Stomach (tissue), 8 donors: ENCODE measurements at regions not wholly inside any gene's neighbourhood (a gene's known extent, or its start where the extent isn't known, plus 50 kb on each side); places are given as distances from the start of the nearest gene placed in this dataset.
"Not testable (repeated sequence)": the region's sequence is repeated elsewhere in the genome, so short reads cannot be mapped to it uniquely, and the experiment has no call there.

Experiments
- DNase-seq, 2 donors: peaks; one replicate each; pipeline versions ENCODE4 v3.0.0 to v3.0.0-alpha.2; 2013 to 2019
- H3K27ac ChIP-seq, 5 donors: fragments of 200-600 bp in 4 of 5; sonication (generic) in 4 of 5; one replicate each; pipeline ENCODE4 v1.5.1; 2013 to 2019; ENCODE audit warnings: mild to moderate bottlenecking in 1 of 5, moderate library complexity in 1 of 5
- H3K27me3 ChIP-seq, 3 donors: fragments of 200-600 bp; sonication (generic); one replicate each; pipeline ENCODE4 v1.5.1; 2017 to 2019; ENCODE audit warnings: mixed run types in 1 of 3
- H3K36me3 ChIP-seq, 4 donors: fragments of 200-600 bp; sonication (generic); 1 replicate in 3 of 4; 2 replicates in 1 of 4; pipeline ENCODE4 v1.5.1; 2016 to 2019
- H3K4me1 ChIP-seq, 4 donors: fragments of 200-600 bp; sonication (generic); one replicate each; pipeline ENCODE4 v1.5.1; 2016 to 2019
- H3K4me3 ChIP-seq, 4 donors: fragments of 200-600 bp; sonication (generic) in 3 of 4; one replicate each; pipeline ENCODE4 v1.5.1; 2016 to 2019; ENCODE audit warnings: mild to moderate bottlenecking in 1 of 4
- H3K9me3 ChIP-seq, 4 donors: fragments of 200-600 bp; sonication (generic); one replicate each; pipeline ENCODE4 v1.5.1; 2016 to 2019
- EP300 ChIP-seq: sonication (generic); formaldehyde crosslinking; IDR thresholded peaks from one replicate; pipeline ENCODE4 v1.6.1; 2017; ENCODE audit warnings: antibody characterized with exemption
- POLR2A ChIP-seq, 4 donors: fragments of 450-650 bp; IDR thresholded peaks; one replicate each; pipeline ENCODE4 v1.6.1; 2016; ENCODE audit warnings: antibody characterized with exemption in 4 of 4, control low read depth in 2 of 4, mild to moderate bottlenecking in 1 of 4, moderate library complexity in 1 of 4
- POLR2AphosphoS5 ChIP-seq, 3 donors: sonication (generic); formaldehyde crosslinking; IDR thresholded peaks; one replicate each; pipeline ENCODE4 v1.6.1; 2016; ENCODE audit warnings: antibody characterized with exemption in 3 of 3
- WGBS, 5 donors: extraction: QIAGEN DNeasy Blood & Tissue Kit in 3 of 5; methylation state at CpG; one replicate each; pipeline versions ENCODE4 v1.1.5 to v1.1.7; 2013 to 2018; 5-methylcytosine and 5-hydroxymethylcytosine counted together
- intact Hi-C: fragments of 100-400 bp; cut with DNase I; formaldehyde crosslinking; loops from one replicate; pipeline ENCODE4 v1.15.1; 2023; ENCODE audit warnings: low total_unique reads
- TF ChIP-seq, protein P1 (sequence below), 7 experiments: fragments of 450-650 bp in 4 of 7; fragments of 200-600 bp in 3 of 7; sonication (generic) in 3 of 7; IDR thresholded peaks; one replicate each; pipeline ENCODE4 v1.5.1; 2016 to 2019; ENCODE audit warnings: antibody characterized with exemption in 7 of 7, control low read depth in 2 of 7, mild to moderate bottlenecking in 1 of 7
- donor health status: healthy with polysubstance abuse.
- donor health status: Bipolar disorder and iron deficiency.
- donor health status: healthy.

DNA sequence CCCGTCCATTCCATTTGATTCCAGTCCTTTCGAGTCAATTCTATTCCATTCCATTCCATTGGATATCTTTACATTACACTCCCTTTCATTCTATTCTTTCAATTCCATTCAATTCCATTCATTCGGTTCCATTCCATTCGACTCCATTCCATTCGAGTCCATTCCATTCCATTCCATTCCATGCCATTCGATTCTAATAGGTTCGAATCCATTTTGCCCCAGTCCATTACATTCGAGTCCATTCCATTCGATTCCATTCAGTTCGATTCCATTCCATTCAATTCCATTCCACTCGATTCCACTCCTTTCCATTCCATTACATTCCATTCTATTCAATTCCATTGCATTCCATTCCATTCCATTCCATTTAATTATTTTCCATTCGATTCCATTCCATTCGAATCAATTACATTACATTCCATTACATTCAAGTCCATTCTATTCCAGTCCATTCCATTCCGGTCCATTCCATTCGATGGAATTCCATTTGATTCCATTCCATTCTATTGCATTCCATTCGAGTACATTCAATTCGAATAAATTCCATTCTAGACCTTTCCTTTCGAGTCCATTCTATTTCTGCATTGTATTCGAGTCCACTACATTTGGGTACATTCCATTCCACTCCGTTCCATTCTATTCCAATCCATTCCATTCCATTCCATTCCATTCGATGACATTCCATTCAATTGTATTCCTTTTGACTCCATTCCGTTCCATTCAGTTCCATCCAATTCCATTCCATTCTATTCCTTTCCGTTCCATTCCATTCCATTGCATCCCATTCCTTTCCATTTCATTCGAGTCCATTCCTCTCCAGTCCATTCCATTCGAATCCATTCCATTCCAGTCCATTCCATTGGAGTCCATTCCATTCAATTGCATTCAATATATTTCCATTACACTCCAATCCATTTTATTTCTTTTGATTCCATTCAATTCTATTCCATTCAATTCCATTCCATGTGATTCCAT, 2604.8 kb upstream of the TPTE start:
- 73 to 79% (median 75%) methylated on average over 25 of the region's 25 CpGs for WGBS, 5 donors
- H3K36me3 ChIP-seq: no peaks in the 10 kb centered on the region
- no peak for DNase-seq

DNA sequence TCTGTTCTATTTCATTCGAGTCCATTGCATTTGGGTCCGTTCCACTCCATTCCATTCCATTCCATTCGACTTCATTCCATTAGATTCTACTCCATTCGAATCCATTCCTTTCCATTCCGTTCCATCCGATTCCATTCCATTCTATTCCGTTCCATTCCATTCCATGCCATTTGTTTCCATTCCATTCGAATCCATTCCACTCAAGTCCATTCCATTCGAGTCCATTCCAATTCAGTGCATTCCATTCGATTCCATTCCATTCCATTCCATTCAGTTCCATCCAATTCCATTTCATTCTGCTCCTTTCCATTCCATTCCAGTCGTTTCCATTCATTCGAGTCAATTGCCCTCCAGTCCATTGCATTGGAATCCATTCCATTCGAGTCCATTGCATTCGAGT, 2603.7 kb upstream of the TPTE start:
- DNase-seq: no peak
- Histone ChIP-seq H3K9me3 (peaks cover 0 to 44% (median 0%) of the 10 kb centered on the region in 4 donors), H3K27me3 (no peaks in the 10 kb centered on the region), H3K27ac (no peak overlapping the region), H3K4me1 (no peaks in the 10 kb centered on the region), H3K4me3 (no peak overlapping the region), H3K36me3 (no peaks in the 10 kb centered on the region)
- WGBS, 5 donors: 66 to 70% (median 68%) methylated on average over 14 of the region's 14 CpGs
- intact Hi-C loops: no loop called here
- TF ChIP-seq, protein P1, sequence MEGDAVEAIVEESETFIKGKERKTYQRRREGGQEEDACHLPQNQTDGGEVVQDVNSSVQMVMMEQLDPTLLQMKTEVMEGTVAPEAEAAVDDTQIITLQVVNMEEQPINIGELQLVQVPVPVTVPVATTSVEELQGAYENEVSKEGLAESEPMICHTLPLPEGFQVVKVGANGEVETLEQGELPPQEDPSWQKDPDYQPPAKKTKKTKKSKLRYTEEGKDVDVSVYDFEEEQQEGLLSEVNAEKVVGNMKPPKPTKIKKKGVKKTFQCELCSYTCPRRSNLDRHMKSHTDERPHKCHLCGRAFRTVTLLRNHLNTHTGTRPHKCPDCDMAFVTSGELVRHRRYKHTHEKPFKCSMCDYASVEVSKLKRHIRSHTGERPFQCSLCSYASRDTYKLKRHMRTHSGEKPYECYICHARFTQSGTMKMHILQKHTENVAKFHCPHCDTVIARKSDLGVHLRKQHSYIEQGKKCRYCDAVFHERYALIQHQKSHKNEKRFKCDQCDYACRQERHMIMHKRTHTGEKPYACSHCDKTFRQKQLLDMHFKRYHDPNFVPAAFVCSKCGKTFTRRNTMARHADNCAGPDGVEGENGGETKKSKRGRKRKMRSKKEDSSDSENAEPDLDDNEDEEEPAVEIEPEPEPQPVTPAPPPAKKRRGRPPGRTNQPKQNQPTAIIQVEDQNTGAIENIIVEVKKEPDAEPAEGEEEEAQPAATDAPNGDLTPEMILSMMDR (IDR thresholded peaks at IDR 0.05): no peak
- TF ChIP-seq EP300 (no peak), POLR2AphosphoS5 (IDR thresholded peaks at IDR 0.05) (no peak)

More for the DNA sequence above, 2604.8 kb upstream of the TPTE start:
- peaks cover 0 to 38% (median 0%) of the 10 kb centered on the region in 4 donors for H3K9me3 ChIP-seq
- no peak overlapping the region for H3K27ac ChIP-seq
- intact Hi-C loops: no loop called here
- TF ChIP-seq POLR2AphosphoS5 (IDR thresholded peaks at IDR 0.05): no peak
- TF ChIP-seq, protein P1 (IDR thresholded peaks at IDR 0.05): peak in 1 of 7 experiments; percentile 18
- peak in 1 of 4 donors; percentile 39 for TF ChIP-seq POLR2A (IDR thresholded peaks at IDR 0.05)
- H3K4me3 ChIP-seq: no peak overlapping the region
- H3K4me1 ChIP-seq: no peaks in the 10 kb centered on the region
- H3K27me3 ChIP-seq: no peaks in the 10 kb centered on the region

DNA sequence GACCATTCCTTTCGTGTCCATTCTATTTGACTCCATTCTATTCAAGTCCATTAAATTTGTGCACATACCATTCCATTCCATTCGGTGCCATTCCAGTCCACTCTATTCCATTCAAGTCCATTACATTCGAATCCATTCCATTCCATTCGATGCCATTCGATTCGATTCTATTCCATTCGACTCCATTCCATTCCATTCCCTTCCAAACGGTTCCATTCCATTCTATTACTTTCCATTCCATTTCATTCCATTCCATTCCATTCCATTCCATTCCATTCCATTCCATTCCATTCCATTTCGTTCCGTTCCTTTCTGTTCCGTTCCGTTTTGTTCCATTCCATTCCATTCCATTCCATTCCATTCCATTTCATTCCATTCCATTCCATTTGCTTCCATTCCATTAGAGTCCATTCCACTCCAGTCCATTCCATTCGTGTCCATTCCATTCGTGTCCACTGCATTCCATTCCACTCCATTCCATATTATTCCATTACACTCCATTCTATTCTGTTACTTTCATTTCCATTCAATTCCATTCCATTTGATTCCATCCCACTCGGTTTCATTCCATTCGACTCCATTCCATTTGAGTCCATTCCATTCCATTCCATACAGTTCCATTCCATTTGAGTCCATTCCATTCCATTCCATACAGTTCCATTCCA, 2595.3 kb upstream of the TPTE start:
- H3K4me1 ChIP-seq, intact Hi-C loops, H3K36me3 ChIP-seq, DNase-seq, H3K27me3 ChIP-seq, H3K4me3 ChIP-seq, H3K27ac ChIP-seq: not testable (repeated sequence)
- peaks cover 0 to 66% (median 0%) of the 10 kb centered on the region in 4 donors for H3K9me3 ChIP-seq
- WGBS, 5 donors: 65 to 77% (median 70%) methylated on average over 16 of the region's 16 CpGs

DNA sequence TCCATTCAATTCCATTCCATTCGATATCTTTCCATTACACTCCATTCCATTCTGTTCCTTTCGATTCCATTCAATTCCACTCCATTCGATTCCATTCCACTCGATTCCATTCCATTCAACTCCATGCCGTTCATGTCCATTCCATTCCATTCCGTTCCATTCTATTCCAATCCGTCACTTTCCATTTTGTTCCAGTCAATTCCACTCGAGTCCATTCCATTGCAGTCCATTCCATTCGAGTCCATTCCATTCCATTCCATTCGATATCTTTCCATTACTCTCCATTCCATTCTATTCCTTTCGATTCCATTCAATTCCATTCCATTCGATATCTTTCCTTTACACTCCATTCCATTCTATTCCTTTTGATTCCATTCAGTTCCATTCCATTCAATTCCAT, 2592.9 kb upstream of the TPTE start:
- intact Hi-C loops: not testable (repeated sequence)

DNA sequence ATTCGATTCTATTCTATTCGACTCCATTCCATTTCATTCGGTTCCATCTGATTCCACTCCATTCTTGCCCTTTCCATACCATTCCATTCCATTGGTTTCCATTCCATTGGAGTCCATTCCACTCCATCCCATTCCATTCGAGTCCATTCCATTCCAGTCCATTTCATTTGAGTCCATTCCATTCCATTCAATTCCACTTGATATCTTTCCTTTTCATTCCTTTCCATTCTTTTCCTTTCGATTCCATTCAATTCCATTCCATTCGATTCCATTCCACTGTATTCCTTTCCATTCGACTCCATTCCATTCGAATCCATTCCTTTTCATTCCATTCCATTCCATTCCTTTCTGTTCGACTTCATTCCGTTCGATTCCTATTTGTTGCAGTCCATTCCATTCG, 2591.8 kb upstream of the TPTE start:
- 70 to 79% (median 78%) methylated on average over 12 of the region's 12 CpGs for WGBS, 5 donors
- intact Hi-C loops, H3K27me3 ChIP-seq, H3K27ac ChIP-seq, H3K36me3 ChIP-seq, H3K4me3 ChIP-seq, H3K4me1 ChIP-seq, DNase-seq: not testable (repeated sequence)
- H3K9me3 ChIP-seq: peaks cover 0 to 74% (median 5%) of the 10 kb centered on the region in 4 donors

More for the DNA sequence above, 2592.9 kb upstream of the TPTE start:
- not testable (repeated sequence) for H3K36me3 ChIP-seq, H3K4me3 ChIP-seq, DNase-seq, H3K27ac ChIP-seq, H3K4me1 ChIP-seq, H3K27me3 ChIP-seq
- 70 to 77% (median 76%) methylated on average over 12 of the region's 12 CpGs for WGBS, 5 donors
- peaks cover 0 to 69% (median 0%) of the 10 kb centered on the region in 4 donors for H3K9me3 ChIP-seq

GRCh38 chr21:7930445-7930844, 2590.9 kb upstream of the TPTE start:
- DNase-seq, H3K36me3 ChIP-seq, intact Hi-C loops, H3K27me3 ChIP-seq, H3K27ac ChIP-seq, H3K4me1 ChIP-seq, H3K4me3 ChIP-seq: not testable (repeated sequence)
- peaks cover 0 to 77% (median 9%) of the 10 kb centered on the region in 4 donors for H3K9me3 ChIP-seq
- WGBS, 5 donors: 59 to 70% (median 68%) methylated on average over 9 of the region's 9 CpGs

DNA sequence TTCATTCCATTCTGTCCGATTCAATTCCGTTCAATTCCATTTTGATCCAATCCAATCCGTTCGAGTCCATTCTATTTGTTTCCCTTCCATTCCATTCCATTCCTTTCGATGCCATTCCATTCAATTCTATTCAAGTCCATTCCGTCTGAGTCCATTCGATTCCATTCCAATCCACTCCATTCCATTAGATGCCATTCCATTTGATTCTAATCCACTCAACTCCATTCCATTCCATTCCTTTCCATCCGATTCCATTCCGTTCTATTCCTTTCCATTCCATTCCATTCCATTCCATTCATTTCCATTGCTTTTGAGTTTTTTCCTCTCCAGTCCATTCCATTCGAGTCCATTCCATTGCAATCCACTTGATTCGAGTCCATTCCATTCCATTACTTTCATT, 2589.3 kb upstream of the TPTE start:
- intact Hi-C loops: not testable (repeated sequence)
- 71 to 75% (median 74%) methylated on average over 11 of the region's 11 CpGs for WGBS, 5 donors

DNA sequence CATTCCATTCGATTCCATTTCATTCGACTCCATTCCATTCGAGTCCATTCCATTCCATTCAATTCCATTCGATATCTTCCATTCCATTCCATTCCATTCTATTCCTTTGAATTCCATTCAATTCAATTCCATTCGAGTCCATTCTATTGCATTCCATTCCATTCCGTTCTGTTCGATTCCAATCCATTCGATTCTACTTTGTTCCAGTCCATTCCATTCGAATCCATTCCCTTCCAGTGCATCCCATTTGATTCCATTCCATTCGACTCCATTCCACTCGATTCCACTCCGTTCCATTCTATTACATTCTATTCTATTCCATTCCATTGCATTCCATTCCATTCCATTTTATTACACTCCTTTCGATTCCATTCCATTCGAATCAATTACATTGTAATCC, 2588.5 kb upstream of the TPTE start:
- H3K4me1 ChIP-seq, H3K36me3 ChIP-seq, H3K4me3 ChIP-seq, H3K27ac ChIP-seq, H3K27me3 ChIP-seq, DNase-seq, intact Hi-C loops: not testable (repeated sequence)
- 76 to 79% (median 76%) methylated on average over 14 of the region's 14 CpGs for WGBS, 5 donors
- peaks cover 0 to 69% (median 21%) of the 10 kb centered on the region in 4 donors for H3K9me3 ChIP-seq

More for the DNA sequence above, 2589.3 kb upstream of the TPTE start:
- H3K27me3 ChIP-seq, H3K36me3 ChIP-seq, H3K27ac ChIP-seq, DNase-seq, H3K4me1 ChIP-seq, H3K4me3 ChIP-seq: not testable (repeated sequence)
- H3K9me3 ChIP-seq: peaks cover 0 to 72% (median 18%) of the 10 kb centered on the region in 4 donors
